HG03097 (cell line): ENCODE measurements at regions not wholly inside any gene's neighbourhood (a gene's known extent, or its start where the extent isn't known, plus 50 kb on each side); places are given as distances from the start of the nearest gene placed in this dataset.
"Not testable (repeated sequence)": the region's sequence is repeated elsewhere in the genome, so short reads cannot be mapped to it uniquely, and the experiment has no call there.

ENCODE experiments used
- ATAC-seq: cut with Tn5 transposase; IDR thresholded peaks from one replicate; pipeline ENCODE4 v1.9.1; 2021; ENCODE audit not compliant: unreplicated experiment, low FRiP score

DNA sequence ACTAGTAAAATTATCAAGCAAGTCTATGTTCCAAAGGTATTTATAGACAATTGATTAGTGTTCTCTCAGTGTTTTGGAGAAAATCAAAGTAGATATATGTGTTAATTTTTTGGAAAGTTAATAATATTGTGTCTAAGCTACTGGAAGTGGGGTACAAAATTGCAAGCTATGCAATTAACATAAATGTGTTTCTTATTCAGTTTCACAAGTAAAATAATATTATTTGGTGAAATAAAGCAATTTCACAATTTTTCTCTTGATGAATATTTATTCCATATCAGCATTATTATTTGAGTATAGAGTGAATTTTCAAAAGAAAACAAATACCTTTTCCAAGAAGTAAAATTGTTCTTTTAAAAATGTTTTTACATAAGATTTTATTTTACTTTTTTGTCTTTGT lies 1047.7 kb downstream of the TBL1XR1 start:
- ATAC-seq: no peak

DNA sequence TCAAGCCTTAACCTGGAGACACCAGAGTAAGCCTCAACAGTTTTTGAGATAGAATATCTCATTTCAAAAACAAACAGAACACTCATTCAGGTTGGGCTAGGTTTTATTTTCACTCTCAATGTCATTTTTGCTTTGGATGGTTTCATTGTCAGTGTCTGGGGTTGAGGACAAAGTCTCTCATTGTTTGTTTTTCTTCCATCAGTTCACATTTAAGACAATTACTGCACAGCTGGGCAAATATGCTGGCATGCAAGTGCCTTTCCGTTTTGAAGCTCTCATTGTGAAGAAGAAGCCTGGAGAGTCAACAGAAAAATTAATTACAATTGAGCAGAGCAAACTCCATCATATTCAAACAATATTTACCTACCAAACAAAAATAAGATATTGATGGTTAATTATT lies 1050.0 kb downstream of the TBL1XR1 start:
- no peak for ATAC-seq

DNA sequence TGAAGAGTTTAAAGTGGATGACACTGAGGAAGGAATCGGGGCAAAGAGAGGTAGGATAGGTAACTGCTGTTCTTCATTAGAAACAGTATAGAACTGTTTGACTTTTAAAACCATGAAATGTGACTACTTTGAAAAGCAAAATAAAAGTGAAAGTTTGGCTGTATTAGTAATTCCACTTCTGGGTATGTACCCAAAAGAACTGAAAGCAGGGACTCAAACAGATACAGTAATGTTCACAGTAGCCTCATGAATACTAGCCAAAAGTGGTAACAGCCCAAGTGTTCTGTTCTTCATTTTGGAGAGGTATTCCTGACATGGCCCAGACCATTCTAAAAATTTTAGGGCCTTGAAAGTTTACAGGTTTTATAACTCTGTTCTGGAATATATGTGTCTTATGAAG lies 1055.4 kb downstream of the TBL1XR1 start:
- ATAC-seq: no peak

GRCh38 chr3:176120507-176120906 lies 1076.8 kb downstream of the TBL1XR1 start:
- ATAC-seq: no peak

GRCh38 chr3:176119826-176120225 lies 1077.5 kb downstream of the TBL1XR1 start:
- no peak for ATAC-seq

- no peak for ATAC-seq
These were observed 1090.9 kb downstream of the TBL1XR1 start for GRCh38 chr3:176106380-176106779.

DNA sequence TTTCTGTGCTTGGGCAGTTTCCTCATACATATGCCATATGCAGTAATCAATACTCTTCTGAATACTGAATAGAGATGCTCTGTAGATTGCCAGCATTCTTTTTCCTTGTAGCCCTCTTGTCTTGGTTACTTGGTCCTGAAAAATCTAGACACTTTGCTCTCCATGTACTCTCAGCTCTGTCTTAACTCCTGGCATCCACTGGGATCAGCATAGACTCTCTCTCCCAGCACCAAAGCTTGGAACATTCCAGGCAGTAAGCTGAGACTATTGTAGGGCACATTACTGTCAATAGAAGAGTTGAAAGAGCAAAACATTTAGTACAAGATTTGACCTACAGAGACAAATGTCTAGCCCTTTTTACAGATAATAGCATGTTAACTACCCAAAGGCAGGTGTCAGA lies 1100.3 kb downstream of the TBL1XR1 start:
- no peak for ATAC-seq

DNA sequence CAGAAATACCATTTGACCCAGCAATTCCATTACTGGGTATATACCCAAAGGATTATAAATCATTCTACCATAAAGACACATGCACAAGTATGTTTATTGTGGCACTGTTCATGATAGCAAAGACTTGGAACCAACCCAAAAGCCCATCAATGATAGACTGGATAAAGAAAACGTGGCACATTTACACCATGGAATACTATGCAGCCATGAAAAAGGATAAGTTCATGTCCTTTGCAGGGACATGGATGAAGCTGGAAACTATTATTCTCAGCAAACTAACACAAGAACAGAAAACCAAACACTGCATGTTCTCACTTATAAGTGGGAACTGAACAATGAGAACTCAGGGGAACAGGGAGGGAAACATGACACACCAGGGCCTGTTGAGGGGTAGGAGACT lies 1103.4 kb downstream of the TBL1XR1 start:
- not testable (repeated sequence) for ATAC-seq

GRCh38 chr3:176090727-176091126 lies 1106.6 kb downstream of the TBL1XR1 start:
- no peak for ATAC-seq

DNA sequence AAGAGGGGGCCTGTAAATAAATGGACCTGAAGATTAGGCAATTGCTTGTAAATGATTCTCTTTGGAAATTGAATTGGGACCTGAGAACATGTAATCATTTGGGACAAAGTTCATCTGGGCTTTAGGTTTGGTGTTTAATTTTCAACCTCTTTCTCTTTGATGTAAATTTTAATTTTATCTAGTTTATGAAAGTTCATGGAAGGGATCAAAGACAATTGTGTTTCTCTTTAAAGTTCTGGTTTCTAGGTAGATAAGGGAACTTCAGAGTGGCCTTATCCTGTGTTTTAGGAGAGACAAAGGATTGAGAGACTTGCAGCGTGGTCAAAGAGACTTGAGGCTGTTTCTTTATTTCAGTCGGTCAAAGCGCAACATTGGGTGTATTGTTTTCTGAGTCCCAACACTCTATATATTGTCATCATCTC lies 1108.3 kb downstream of the TBL1XR1 start:
- ATAC-seq: no peak

GRCh38 chr3:176087066-176087697 lies 1110.1 kb downstream of the TBL1XR1 start:
- no peak for ATAC-seq

GRCh38 chr3:176079785-176080184 lies 1117.5 kb downstream of the TBL1XR1 start:
- ATAC-seq: no peak

GRCh38 chr3:176078906-176079305 lies 1118.4 kb downstream of the TBL1XR1 start:
- no peak for ATAC-seq

GRCh38 chr3:176075491-176075890 lies 1121.8 kb downstream of the TBL1XR1 start:
- ATAC-seq: no peak

GRCh38 chr3:176075046-176075445 lies 1122.2 kb downstream of the TBL1XR1 start:
- no peak for ATAC-seq

DNA sequence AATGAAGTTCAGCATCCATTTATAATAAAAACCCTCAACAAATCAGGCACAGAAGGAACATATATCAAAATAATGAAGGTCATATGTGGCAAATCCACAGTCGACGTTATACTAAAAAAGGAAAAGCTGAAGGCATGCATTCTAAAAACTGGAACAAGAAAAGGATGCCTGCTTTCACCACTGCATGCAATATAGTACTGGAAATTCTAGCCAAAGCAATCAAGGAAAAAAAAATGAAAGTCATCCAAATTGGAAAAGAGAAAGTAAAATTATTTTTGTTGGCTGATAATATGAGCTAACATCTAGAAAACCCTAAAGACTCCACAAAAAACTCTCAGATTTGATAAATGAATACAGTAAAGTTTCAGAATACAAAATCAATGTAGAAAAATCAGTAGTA lies 1123.2 kb downstream of the TBL1XR1 start:
- no peak for ATAC-seq

- no peak for ATAC-seq
These were observed 1125.3 kb downstream of the TBL1XR1 start for GRCh38 chr3:176071943-176072342.

DNA sequence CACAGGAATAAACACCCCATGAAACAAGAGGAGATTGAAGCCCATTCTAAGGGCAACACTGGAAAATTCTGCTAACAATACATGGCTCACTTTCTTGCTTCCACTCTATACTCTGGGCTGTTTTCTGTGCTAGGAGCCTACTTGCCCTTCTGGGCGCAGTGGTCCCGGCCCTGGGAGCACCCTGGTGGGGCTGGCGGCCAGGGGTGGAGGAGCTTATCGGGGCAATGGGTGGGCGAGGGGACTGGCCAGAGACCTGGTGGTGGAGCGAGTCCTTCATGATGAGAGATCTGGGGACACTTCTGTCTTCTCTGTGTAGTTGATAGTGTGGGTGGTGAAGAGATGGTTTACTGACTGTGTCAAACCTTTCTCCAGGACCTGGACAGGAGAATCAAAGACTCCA lies 1128.5 kb downstream of the TBL1XR1 start:
- no peak for ATAC-seq

- ATAC-seq: no peak
These were observed 1138.4 kb downstream of the TBL1XR1 start for GRCh38 chr3:176058856-176059255.

GRCh38 chr3:176055836-176056235 lies 1141.4 kb downstream of the TBL1XR1 start:
- no peak for ATAC-seq

- ATAC-seq: no peak
These were observed 1145.5 kb downstream of the TBL1XR1 start for GRCh38 chr3:176051766-176052165.

GRCh38 chr3:176046703-176047102 lies 1150.6 kb downstream of the TBL1XR1 start:
- no peak for ATAC-seq

- no peak for ATAC-seq
These were observed 1155.5 kb downstream of the TBL1XR1 start for GRCh38 chr3:176041812-176042211.
